ENCODE measurements at regions not wholly inside any gene's neighbourhood (a gene's known extent, or its start where the extent isn't known, plus 50 kb on each side); places are given as distances from the start of the nearest gene placed in this dataset.
"Not testable (repeated sequence)": the region's sequence is repeated elsewhere in the genome, so short reads cannot be mapped to it uniquely, and the experiment has no call there.

DNA sequence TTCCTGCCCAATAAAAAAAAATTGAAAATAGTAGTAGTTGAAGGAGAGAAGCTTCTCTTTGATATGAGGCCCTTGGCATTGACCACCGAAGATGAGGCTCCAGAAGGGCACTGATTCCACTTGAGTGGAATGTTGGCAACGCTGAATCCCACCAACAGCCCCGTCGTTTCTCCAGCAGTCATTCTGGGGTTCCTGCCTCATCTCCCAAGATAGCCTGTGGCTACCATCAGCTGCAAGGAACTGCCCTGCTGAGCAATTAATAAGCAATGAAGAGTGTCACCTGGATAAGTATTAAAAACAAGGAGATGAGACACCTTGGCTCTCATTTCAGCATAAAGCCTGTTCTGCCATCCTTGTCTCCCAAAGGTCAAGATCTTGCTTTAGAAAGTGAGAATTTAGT is 144.1 kb downstream of the CSNK2A3 start:
- Histone ChIP-seq H3K4me1 (ENCODE audit: control insufficient read depth in 1 of 2, insufficient read depth in 2 of 2, low read length in 2 of 2) (peaks cover under 1 to 19% of the 10 kb centered on the region in 2 donors), H3K36me3 (ENCODE audit: control insufficient read depth in 1 of 2, insufficient read depth in 2 of 2, low read length in 2 of 2) (no peaks in the 10 kb centered on the region), H3K4me3 (ENCODE audit: low read depth in 1 of 2, low read length in 2 of 2) (no peak overlapping the region), H3K27me3 (ENCODE audit: low read depth, low read length) (no peaks in the 10 kb centered on the region), H3K9me3 (ENCODE audit: control insufficient read depth in 1 of 2, low read length in 2 of 2) (no peaks in the 10 kb centered on the region), H3K27ac (ENCODE audit: low read length) (no peak overlapping the region)

DNA sequence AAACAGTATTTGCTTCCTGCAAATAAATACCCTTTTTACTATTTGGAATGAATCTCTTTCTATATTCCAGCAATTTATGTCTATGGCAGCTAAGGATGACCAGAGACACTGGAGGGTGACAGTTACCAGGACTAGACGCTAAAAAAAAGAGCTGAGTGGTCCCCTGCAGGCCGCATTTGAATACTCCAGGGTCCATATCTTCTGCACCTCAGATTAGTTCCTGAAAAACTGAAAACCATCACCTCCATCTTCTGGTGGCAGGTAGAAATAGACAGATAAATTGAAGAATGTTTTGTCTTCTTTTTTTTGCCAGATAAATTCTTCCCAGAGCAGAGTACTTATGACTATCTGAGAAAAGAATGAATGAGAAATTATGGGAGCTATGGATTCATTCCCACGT is 145.6 kb downstream of the CSNK2A3 start:
- no peaks in the 10 kb centered on the region for H3K36me3 ChIP-seq (ENCODE audit: control insufficient read depth in 1 of 2, insufficient read depth in 2 of 2, low read length in 2 of 2)
- H3K4me3 ChIP-seq (ENCODE audit: low read depth in 1 of 2, low read length in 2 of 2) = no peak overlapping the region
- H3K27ac ChIP-seq (ENCODE audit: low read length) = no peak overlapping the region
- peaks cover 4 to 10% of the 10 kb centered on the region in 2 donors for H3K9me3 ChIP-seq (ENCODE audit: control insufficient read depth in 1 of 2, low read length in 2 of 2)
- H3K4me1 ChIP-seq (ENCODE audit: control insufficient read depth in 1 of 2, insufficient read depth in 2 of 2, low read length in 2 of 2) = peaks cover 0 to 7% of the 10 kb centered on the region in 2 donors
- H3K27me3 ChIP-seq (ENCODE audit: low read depth, low read length) = no peaks in the 10 kb centered on the region

DNA sequence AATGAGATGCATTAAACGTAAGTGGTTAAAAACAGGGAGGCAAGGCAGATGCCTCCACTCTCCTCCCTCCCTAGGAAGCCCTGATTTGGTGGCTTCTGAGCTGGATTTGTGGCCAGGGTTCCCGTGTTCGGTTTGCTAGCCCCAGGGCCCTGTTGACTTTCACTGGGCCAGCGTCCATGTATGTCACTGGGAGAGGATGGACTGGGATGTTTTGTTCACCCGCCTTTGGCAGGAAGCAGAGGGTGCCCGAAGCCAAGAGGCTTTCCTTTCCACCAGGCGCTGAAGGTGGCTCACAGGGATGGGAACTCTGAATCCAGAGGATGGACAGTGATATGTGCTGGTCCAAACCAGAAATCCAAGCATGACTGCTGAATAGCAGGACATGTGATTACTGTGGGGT is 146.6 kb downstream of the CSNK2A3 start:
- no peaks in the 10 kb centered on the region for H3K36me3 ChIP-seq (ENCODE audit: control insufficient read depth in 1 of 2, insufficient read depth in 2 of 2, low read length in 2 of 2)
- no peak overlapping the region for H3K4me3 ChIP-seq (ENCODE audit: low read depth in 1 of 2, low read length in 2 of 2)
- no peak overlapping the region for H3K27ac ChIP-seq (ENCODE audit: low read length)
- H3K9me3 ChIP-seq (ENCODE audit: control insufficient read depth in 1 of 2, low read length in 2 of 2) = peaks cover 4 to 11% of the 10 kb centered on the region in 2 donors
- no peaks in the 10 kb centered on the region for H3K27me3 ChIP-seq (ENCODE audit: low read depth, low read length)
- peaks cover 0 to 6% of the 10 kb centered on the region in 2 donors for H3K4me1 ChIP-seq (ENCODE audit: control insufficient read depth in 1 of 2, insufficient read depth in 2 of 2, low read length in 2 of 2)

DNA sequence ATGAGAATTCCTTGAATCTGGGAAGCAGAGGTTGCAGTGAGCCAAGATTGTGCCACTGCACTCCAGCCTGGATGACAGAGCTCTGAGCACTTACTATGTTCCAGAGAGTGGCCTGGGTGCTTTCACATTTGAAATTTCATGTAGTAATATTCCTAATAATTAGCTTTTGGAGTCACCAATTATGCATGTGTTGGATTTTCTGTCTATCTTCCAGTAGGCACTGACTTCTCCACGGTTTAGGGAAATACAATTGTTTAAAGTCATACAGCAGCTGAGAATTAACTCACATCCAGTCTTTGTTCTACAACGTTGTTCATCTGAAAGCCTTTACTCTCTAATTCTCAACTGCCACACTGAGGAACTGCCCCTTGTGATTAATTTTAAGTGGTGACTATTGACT is 150.2 kb downstream of the CSNK2A3 start:
- Histone ChIP-seq H3K27me3 (ENCODE audit: low read depth, low read length) (no peaks in the 10 kb centered on the region), H3K9me3 (ENCODE audit: control insufficient read depth in 1 of 2, low read length in 2 of 2) (peaks cover 4 to 11% of the 10 kb centered on the region in 2 donors), H3K4me3 (ENCODE audit: low read depth in 1 of 2, low read length in 2 of 2) (no peak overlapping the region), H3K27ac (ENCODE audit: low read length) (no peak overlapping the region), H3K4me1 (ENCODE audit: control insufficient read depth in 1 of 2, insufficient read depth in 2 of 2, low read length in 2 of 2) (no peaks in the 10 kb centered on the region), H3K36me3 (ENCODE audit: control insufficient read depth in 1 of 2, insufficient read depth in 2 of 2, low read length in 2 of 2) (no peaks in the 10 kb centered on the region)

DNA sequence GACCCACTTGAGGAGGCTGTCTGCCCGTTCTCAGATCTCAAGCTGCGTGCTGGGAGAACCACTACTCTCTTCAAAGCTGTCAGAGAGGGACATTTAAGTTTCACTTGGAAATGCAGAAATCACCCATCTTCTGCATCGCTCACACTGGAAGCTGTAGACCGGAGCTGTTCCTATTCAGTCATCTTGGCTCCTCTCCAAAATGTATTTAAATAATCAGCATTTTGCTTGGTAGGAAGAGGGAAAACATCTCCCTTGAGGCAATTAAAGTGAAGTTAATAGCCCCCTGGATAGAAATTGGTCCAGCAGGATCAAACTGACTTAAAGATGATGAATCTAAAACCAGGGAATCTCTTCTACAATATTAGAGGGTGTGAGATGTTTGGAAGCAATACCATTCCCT is 151.7 kb downstream of the CSNK2A3 start:
- not testable (repeated sequence) for H3K27me3 ChIP-seq (ENCODE audit: low read depth, low read length); H3K27ac ChIP-seq (ENCODE audit: low read length); H3K4me3 ChIP-seq (ENCODE audit: low read depth in 1 of 2, low read length in 2 of 2); H3K36me3 ChIP-seq (ENCODE audit: control insufficient read depth in 1 of 2, insufficient read depth in 2 of 2, low read length in 2 of 2); H3K4me1 ChIP-seq (ENCODE audit: control insufficient read depth in 1 of 2, insufficient read depth in 2 of 2, low read length in 2 of 2)
- peaks cover 4 to 11% of the 10 kb centered on the region in 2 donors for H3K9me3 ChIP-seq (ENCODE audit: control insufficient read depth in 1 of 2, low read length in 2 of 2)

DNA sequence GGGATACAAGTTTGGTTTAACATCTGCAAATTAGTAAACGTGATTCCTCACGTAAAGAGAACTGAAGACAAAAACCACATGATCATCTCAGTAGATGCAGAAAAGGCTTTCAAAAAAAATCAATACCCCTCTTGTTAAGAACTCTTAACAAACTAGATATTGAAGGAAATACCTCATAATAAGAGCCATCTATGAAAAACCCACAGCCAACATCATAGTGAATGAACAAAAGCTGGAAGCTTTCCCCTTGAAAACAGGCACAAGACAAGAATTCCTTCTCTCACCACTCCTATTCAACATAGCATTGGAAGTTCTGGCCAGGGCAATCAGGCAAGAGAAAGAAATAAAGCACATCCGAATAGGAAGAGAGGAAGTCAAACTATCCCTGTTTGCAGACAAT is 160.5 kb downstream of the CSNK2A3 start:
- no peak overlapping the region for H3K4me3 ChIP-seq (ENCODE audit: low read depth in 1 of 2, low read length in 2 of 2)
- H3K27me3 ChIP-seq (ENCODE audit: low read depth, low read length) = no peaks in the 10 kb centered on the region

DNA sequence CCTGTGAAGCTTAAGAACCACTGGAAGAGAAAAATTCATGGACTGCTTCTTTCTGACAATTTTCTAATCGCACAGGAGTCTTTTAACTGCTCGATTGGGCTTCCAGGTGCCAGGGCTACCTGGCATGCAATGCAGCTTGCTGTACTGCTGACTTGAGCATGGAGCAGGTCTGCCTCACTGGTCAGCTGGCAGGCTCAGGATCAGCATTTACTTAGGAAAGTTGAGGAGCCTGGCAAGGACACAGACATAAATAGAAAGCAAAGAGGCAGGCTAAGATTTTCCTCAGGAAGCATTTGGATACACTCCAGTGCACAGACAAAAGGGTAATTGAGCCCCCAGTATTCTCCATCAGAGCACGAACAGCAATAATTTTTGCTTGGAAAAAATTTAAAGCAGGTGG is 163.5 kb downstream of the CSNK2A3 start:
- Histone ChIP-seq H3K4me3 (ENCODE audit: low read depth in 1 of 2, low read length in 2 of 2) (no peak overlapping the region), H3K9me3 (ENCODE audit: control insufficient read depth in 1 of 2, low read length in 2 of 2) (no peaks in the 10 kb centered on the region), H3K4me1 (ENCODE audit: control insufficient read depth in 1 of 2, insufficient read depth in 2 of 2, low read length in 2 of 2) (peaks cover 0 to 11% of the 10 kb centered on the region in 2 donors), H3K27me3 (ENCODE audit: low read depth, low read length) (no peaks in the 10 kb centered on the region), H3K27ac (ENCODE audit: low read length) (no peak overlapping the region), H3K36me3 (ENCODE audit: control insufficient read depth in 1 of 2, insufficient read depth in 2 of 2, low read length in 2 of 2) (no peaks in the 10 kb centered on the region)

More for the DNA sequence above, 160.5 kb downstream of the CSNK2A3 start:
- Histone ChIP-seq H3K36me3 (ENCODE audit: control insufficient read depth in 1 of 2, insufficient read depth in 2 of 2, low read length in 2 of 2) (no peaks in the 10 kb centered on the region), H3K9me3 (ENCODE audit: control insufficient read depth in 1 of 2, low read length in 2 of 2) (no peaks in the 10 kb centered on the region), H3K27ac (ENCODE audit: low read length) (no peak overlapping the region), H3K4me1 (ENCODE audit: control insufficient read depth in 1 of 2, insufficient read depth in 2 of 2, low read length in 2 of 2) (peaks cover 0 to 11% of the 10 kb centered on the region in 2 donors)

DNA sequence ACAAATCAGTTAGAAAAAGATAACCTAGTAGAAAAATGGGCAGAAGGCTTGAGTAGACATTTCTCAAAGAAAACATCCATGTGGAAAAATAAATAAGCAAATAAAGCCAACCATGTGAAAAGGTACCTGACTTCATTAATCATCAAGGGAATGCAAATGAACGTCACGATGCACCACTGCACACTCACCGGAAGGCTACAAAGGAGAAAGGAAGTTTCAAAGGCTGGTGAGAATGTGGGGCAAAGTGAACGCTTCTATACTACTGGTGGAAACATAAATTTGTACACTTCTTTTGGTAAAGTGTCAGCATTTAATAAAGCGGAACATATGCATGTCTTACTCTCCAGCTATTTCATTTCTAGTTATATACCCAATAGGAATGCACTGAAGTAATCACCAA is 166.8 kb downstream of the CSNK2A3 start:
- peaks cover 0 to 11% of the 10 kb centered on the region in 2 donors for H3K4me1 ChIP-seq (ENCODE audit: control insufficient read depth in 1 of 2, insufficient read depth in 2 of 2, low read length in 2 of 2)
- no peaks in the 10 kb centered on the region for H3K9me3 ChIP-seq (ENCODE audit: control insufficient read depth in 1 of 2, low read length in 2 of 2)
- no peaks in the 10 kb centered on the region for H3K36me3 ChIP-seq (ENCODE audit: control insufficient read depth in 1 of 2, insufficient read depth in 2 of 2, low read length in 2 of 2)
- H3K4me3 ChIP-seq (ENCODE audit: low read depth in 1 of 2, low read length in 2 of 2) = no peak overlapping the region
- no peaks in the 10 kb centered on the region for H3K27me3 ChIP-seq (ENCODE audit: low read depth, low read length)
- H3K27ac ChIP-seq (ENCODE audit: low read length) = no peak overlapping the region

DNA sequence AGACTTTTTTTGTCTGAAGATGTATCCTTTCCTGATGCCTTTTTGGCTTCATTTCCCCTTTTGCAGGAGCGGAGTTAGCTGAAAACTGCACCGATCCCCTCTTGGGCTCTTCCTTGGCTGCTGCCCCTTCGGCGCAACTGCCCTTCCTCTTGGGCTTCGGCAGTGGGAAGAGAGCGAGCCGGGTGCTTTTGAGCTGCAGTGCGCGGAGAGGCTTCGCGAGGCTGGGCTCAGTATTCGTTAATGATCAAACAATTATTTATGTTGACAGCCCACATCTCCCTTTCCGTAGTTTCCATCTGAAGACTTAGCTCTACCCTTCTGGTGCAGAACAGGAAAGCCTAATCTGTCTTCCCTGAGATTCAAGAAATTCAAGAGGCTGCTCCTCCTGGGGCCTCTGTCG is 170.8 kb downstream of the CSNK2A3 start:
- Histone ChIP-seq H3K4me1 (ENCODE audit: control insufficient read depth in 1 of 2, insufficient read depth in 2 of 2, low read length in 2 of 2) (peaks cover 0 to 9% of the 10 kb centered on the region in 2 donors), H3K36me3 (ENCODE audit: control insufficient read depth in 1 of 2, insufficient read depth in 2 of 2, low read length in 2 of 2) (no peaks in the 10 kb centered on the region), H3K9me3 (ENCODE audit: control insufficient read depth in 1 of 2, low read length in 2 of 2) (no peaks in the 10 kb centered on the region), H3K27me3 (ENCODE audit: low read depth, low read length) (no peaks in the 10 kb centered on the region), H3K27ac (ENCODE audit: low read length) (no peak overlapping the region), H3K4me3 (ENCODE audit: low read depth in 1 of 2, low read length in 2 of 2) (no peak overlapping the region)

DNA sequence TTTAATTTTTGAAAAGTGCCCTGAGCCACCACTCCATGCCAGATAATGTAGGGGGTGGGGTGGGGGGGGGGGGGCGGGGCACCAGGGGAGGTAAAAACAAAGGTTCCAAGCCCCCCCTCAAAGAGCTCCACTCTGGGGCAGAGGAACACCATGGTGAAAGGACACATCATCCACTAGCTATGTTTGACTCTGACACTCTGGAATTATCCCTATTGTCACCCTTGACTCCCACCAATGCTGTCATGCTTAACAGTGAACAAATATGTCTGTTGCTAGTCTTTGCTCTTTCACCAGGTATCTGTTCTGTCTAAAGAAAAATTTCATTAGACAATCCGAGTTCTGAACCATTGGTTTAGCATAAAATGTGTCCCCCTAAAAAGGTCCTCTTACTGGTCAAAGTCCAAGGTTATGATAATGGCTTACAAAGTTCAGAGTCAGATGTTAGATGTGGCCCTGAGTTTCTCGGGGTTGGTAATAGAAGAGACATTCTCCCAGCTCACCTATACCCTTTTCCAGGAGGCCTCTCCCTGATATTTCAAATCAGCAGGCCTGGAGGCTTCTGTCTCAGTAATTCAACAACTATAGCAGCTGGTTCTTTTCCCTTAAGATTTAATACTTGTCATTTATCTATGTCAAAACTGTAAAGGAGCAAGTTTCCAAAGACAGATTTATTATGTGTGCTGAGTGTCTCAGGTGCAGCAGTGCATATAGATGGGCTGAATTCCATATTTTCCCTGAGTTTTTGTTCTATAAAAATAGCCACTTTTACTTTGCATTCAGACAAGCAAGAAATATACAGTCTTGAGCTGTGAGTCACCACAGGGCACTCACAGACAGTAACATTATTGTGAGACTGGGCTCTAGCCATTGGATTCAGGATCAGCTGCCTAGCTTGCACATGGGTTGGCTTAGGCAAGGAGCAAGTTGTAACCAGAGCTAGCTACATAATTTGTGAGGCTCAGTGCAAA is 174.1 kb downstream of the CSNK2A3 start:
- Histone ChIP-seq H3K4me1 (ENCODE audit: control insufficient read depth in 1 of 2, insufficient read depth in 2 of 2, low read length in 2 of 2) (peaks cover 0 to 9% of the 10 kb centered on the region in 2 donors), H3K9me3 (ENCODE audit: control insufficient read depth in 1 of 2, low read length in 2 of 2) (no peaks in the 10 kb centered on the region), H3K27me3 (ENCODE audit: low read depth, low read length) (no peaks in the 10 kb centered on the region), H3K4me3 (ENCODE audit: low read depth in 1 of 2, low read length in 2 of 2) (no peak overlapping the region), H3K36me3 (ENCODE audit: control insufficient read depth in 1 of 2, insufficient read depth in 2 of 2, low read length in 2 of 2) (no peaks in the 10 kb centered on the region), H3K27ac (ENCODE audit: low read length) (no peak overlapping the region)

DNA sequence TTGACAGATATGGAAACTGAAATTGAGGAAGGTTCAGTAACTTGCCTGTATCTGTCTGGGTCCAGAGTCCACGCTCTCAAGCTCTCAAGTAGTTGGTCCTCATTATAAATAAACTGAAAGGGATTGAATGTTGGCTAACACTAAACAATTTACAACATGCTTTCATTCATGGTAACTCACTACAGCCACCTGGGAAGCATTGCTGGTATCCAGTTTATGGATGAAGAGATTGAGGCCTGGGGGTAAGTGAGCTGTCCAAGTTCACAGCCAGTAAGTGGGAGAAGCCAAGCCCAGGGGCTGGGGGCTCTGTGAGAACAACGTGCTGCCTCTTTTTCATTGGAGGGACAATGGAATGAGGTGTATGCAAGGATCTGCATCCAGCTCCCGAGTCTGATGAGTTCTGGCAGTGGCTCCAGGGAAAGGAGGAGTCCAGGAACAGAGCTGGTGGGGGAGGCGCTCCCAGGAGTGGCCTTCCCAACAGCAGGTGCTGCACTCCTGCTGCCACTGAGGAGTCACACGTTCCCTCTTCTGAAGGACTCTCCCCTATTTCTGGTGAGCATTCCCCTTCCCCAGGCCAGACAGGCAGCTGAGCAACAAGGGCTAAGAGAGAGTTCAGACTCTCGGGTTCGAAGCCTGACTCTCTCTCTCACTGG is 175.8 kb downstream of the CSNK2A3 start:
- Histone ChIP-seq H3K36me3 (ENCODE audit: control insufficient read depth in 1 of 2, insufficient read depth in 2 of 2, low read length in 2 of 2) (no peaks in the 10 kb centered on the region), H3K27ac (ENCODE audit: low read length) (no peak overlapping the region), H3K4me3 (ENCODE audit: low read depth in 1 of 2, low read length in 2 of 2) (no peak overlapping the region), H3K4me1 (ENCODE audit: control insufficient read depth in 1 of 2, insufficient read depth in 2 of 2, low read length in 2 of 2) (peaks cover 0 to 9% of the 10 kb centered on the region in 2 donors), H3K9me3 (ENCODE audit: control insufficient read depth in 1 of 2, low read length in 2 of 2) (no peaks in the 10 kb centered on the region), H3K27me3 (ENCODE audit: low read depth, low read length) (no peaks in the 10 kb centered on the region)

Measured in muscle layer of duodenum (tissue), 2 donors.